ENCODE measurements at regions not wholly inside any gene's neighbourhood (a gene's known extent, or its start where the extent isn't known, plus 50 kb on each side); places are given as distances from the start of the nearest gene placed in this dataset.

DNA sequence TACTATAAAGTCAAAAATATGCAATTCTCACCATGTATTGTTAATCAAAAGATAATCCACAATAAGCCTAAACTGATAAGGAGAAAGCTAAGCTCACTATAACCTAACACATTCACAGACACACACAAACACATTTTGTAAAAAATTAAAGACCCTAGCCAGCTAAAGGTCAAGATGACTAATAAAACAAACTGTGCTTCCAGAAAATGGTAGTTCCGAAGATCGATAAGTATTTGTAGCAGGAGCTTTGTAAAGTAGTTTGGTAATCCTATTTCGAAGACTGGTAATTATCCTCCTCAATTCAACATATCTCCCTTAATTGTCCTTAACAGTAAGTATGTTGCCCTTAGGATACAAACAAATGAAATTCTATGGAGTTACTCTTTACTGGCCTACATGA, 62.9 kb upstream of the CHMP2B start:
- no peaks in the 10 kb centered on the region for H3K9me2 ChIP-seq (ENCODE audit: insufficient read depth, low read length)
- TF ChIP-seq SMC3 (conservative IDR thresholded peaks at IDR 0.05; ENCODE audit: poor library complexity) (no peak), MXI1 (conservative IDR thresholded peaks at IDR 0.05; ENCODE audit: poor library complexity, severe bottlenecking) (no peak), POLR2AphosphoS5 (IDR thresholded peaks at IDR 0.05) (no peak), EP300 (conservative IDR thresholded peaks at IDR 0.05; ENCODE audit: poor library complexity, severe bottlenecking) (no peak), EZH2 (IDR thresholded peaks at IDR 0.05; ENCODE audit: borderline replicate concordance, insufficient read depth, low read length, poor library complexity, severe bottlenecking) (no peak), TAF1 (IDR thresholded peaks at IDR 0.05; ENCODE audit: low read depth) (no peak), RAD21 (conservative IDR thresholded peaks at IDR 0.05) (no peak)
- TF ChIP-seq, protein P1, sequence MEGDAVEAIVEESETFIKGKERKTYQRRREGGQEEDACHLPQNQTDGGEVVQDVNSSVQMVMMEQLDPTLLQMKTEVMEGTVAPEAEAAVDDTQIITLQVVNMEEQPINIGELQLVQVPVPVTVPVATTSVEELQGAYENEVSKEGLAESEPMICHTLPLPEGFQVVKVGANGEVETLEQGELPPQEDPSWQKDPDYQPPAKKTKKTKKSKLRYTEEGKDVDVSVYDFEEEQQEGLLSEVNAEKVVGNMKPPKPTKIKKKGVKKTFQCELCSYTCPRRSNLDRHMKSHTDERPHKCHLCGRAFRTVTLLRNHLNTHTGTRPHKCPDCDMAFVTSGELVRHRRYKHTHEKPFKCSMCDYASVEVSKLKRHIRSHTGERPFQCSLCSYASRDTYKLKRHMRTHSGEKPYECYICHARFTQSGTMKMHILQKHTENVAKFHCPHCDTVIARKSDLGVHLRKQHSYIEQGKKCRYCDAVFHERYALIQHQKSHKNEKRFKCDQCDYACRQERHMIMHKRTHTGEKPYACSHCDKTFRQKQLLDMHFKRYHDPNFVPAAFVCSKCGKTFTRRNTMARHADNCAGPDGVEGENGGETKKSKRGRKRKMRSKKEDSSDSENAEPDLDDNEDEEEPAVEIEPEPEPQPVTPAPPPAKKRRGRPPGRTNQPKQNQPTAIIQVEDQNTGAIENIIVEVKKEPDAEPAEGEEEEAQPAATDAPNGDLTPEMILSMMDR (IDR thresholded peaks at IDR 0.05; ENCODE audit: poor library complexity, severe bottlenecking), result no peak
- TF ChIP-seq, protein P2, sequence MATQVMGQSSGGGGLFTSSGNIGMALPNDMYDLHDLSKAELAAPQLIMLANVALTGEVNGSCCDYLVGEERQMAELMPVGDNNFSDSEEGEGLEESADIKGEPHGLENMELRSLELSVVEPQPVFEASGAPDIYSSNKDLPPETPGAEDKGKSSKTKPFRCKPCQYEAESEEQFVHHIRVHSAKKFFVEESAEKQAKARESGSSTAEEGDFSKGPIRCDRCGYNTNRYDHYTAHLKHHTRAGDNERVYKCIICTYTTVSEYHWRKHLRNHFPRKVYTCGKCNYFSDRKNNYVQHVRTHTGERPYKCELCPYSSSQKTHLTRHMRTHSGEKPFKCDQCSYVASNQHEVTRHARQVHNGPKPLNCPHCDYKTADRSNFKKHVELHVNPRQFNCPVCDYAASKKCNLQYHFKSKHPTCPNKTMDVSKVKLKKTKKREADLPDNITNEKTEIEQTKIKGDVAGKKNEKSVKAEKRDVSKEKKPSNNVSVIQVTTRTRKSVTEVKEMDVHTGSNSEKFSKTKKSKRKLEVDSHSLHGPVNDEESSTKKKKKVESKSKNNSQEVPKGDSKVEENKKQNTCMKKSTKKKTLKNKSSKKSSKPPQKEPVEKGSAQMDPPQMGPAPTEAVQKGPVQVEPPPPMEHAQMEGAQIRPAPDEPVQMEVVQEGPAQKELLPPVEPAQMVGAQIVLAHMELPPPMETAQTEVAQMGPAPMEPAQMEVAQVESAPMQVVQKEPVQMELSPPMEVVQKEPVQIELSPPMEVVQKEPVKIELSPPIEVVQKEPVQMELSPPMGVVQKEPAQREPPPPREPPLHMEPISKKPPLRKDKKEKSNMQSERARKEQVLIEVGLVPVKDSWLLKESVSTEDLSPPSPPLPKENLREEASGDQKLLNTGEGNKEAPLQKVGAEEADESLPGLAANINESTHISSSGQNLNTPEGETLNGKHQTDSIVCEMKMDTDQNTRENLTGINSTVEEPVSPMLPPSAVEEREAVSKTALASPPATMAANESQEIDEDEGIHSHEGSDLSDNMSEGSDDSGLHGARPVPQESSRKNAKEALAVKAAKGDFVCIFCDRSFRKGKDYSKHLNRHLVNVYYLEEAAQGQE (IDR thresholded peaks at IDR 0.05; ENCODE audit: borderline replicate concordance), result no peak
- no peak overlapping the region for H3K27ac ChIP-seq (ENCODE audit: low read length)
- no peak overlapping the region for H2AFZ ChIP-seq (ENCODE audit: low read depth, low read length)
- H3K79me2 ChIP-seq (replicated peaks; ENCODE audit: insufficient read depth, low read length), result no peaks in the 10 kb centered on the region
- H3K36me3 ChIP-seq (ENCODE audit: insufficient read depth, low read length), result no peaks in the 10 kb centered on the region
- no peaks in the 10 kb centered on the region for H4K20me1 ChIP-seq (ENCODE audit: insufficient read depth)
- no peaks in the 10 kb centered on the region for H3K9me3 ChIP-seq (ENCODE audit: low read length)
- H3K4me3 ChIP-seq (ENCODE audit: low read length), result no peak overlapping the region
- no peaks in the 10 kb centered on the region for H3K27me3 ChIP-seq (ENCODE audit: insufficient read depth, low read depth, low read length)
- H3K9ac ChIP-seq (ENCODE audit: low read length), result no peak overlapping the region
- no peaks in the 10 kb centered on the region for H3F3A ChIP-seq (ENCODE audit: insufficient read depth, low read length, poor library complexity, severe bottlenecking)
- H3K4me2 ChIP-seq (ENCODE audit: low read length), result no peak overlapping the region

DNA sequence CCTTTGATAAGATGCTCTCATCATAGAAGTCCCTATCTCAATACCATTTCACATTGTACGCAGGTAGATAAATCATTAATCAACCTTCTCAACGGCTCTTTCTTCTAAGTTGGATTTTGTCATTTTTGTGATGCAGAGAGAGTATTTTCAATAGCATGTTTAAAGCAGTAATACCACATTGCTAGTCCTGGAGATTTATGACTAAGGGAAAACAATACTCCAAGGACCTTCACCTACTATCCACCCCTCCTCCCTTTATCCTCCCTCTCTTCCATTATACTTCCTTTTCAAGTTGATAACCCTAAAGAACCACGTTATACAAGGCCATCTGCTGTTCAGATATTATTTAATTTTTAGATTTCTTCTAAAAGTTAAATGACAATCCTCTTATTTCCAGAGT, 65.3 kb upstream of the CHMP2B start:
- H3K27ac ChIP-seq (ENCODE audit: low read length), result no peak overlapping the region
- no peaks in the 10 kb centered on the region for H3K9me2 ChIP-seq (ENCODE audit: insufficient read depth, low read length)
- no peak overlapping the region for H2AFZ ChIP-seq (ENCODE audit: low read depth, low read length)
- no peak overlapping the region for H3K4me2 ChIP-seq (ENCODE audit: low read length)
- no peaks in the 10 kb centered on the region for H4K20me1 ChIP-seq (ENCODE audit: insufficient read depth)
- no peaks in the 10 kb centered on the region for H3K36me3 ChIP-seq (ENCODE audit: insufficient read depth, low read length)
- H3K79me2 ChIP-seq (replicated peaks; ENCODE audit: insufficient read depth, low read length), result no peaks in the 10 kb centered on the region
- no peaks in the 10 kb centered on the region for H3F3A ChIP-seq (ENCODE audit: insufficient read depth, low read length, poor library complexity, severe bottlenecking)
- H3K27me3 ChIP-seq (ENCODE audit: insufficient read depth, low read depth, low read length), result no peaks in the 10 kb centered on the region
- no peak overlapping the region for H3K4me3 ChIP-seq (ENCODE audit: low read length)
- H3K9me3 ChIP-seq (ENCODE audit: low read length), result no peaks in the 10 kb centered on the region
- TF ChIP-seq RAD21 (conservative IDR thresholded peaks at IDR 0.05), result no peak
- no peak for TF ChIP-seq SMC3 (conservative IDR thresholded peaks at IDR 0.05; ENCODE audit: poor library complexity)
- TF ChIP-seq, protein P2 (IDR thresholded peaks at IDR 0.05; ENCODE audit: borderline replicate concordance), result no peak
- TF ChIP-seq EP300 (conservative IDR thresholded peaks at IDR 0.05; ENCODE audit: poor library complexity, severe bottlenecking), result no peak
- TF ChIP-seq, protein P1 (IDR thresholded peaks at IDR 0.05; ENCODE audit: poor library complexity, severe bottlenecking), result no peak
- TF ChIP-seq POLR2AphosphoS5 (IDR thresholded peaks at IDR 0.05), result no peak
- TF ChIP-seq TAF1 (IDR thresholded peaks at IDR 0.05; ENCODE audit: low read depth), result no peak
- no peak for TF ChIP-seq MXI1 (conservative IDR thresholded peaks at IDR 0.05; ENCODE audit: poor library complexity, severe bottlenecking)
- TF ChIP-seq EZH2 (IDR thresholded peaks at IDR 0.05; ENCODE audit: borderline replicate concordance, insufficient read depth, low read length, poor library complexity, severe bottlenecking), result no peak
- H3K9ac ChIP-seq (ENCODE audit: low read length), result no peak overlapping the region

All from neural cell (in vitro differentiated cells).